Erythroblast (primary cell): ENCODE measurements at regions not wholly inside any gene's neighbourhood (a gene's known extent, or its start where the extent isn't known, plus 50 kb on each side); places are given as distances from the start of the nearest gene placed in this dataset.

Experiments
- GATA1 ChIP-seq: IDR thresholded peaks from 2 replicates; pipeline ENCODE4 v1.6.1; 2011; ENCODE audit warnings: low read depth, mild to moderate bottlenecking, control low read depth, low read length, moderate library complexity
- POLR2A ChIP-seq: IDR thresholded peaks from 2 replicates; pipeline ENCODE4 v1.6.1; 2011; ENCODE audit warnings: mild to moderate bottlenecking, low read length

DNA sequence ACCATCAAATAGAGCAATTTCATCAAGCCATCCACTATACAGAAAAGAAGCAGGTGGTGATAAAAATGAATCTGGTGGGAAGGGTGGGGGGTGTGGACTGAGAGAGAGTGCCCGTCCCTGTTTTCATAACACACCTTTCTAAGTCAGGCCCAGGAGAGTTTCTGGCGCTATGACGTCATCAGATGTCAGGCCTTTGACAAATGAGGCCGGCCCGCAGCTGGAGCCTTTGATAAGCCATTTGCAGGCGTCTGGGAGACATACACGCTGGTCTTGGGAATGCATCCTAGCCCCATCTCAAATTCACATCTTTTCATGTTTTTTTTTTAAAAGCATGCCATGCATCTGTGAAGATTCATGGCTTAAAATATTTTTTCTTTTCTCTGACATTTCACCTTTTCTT lies 404.5 kb downstream of the BCOR start:
- TF ChIP-seq POLR2A (no peak), GATA1 (no peak)
